ENCODE measurements at regions not wholly inside any gene's neighbourhood (a gene's known extent, or its start where the extent isn't known, plus 50 kb on each side); places are given as distances from the start of the nearest gene placed in this dataset.

GRCh38 chr10:118500477-118501104, 94.9 kb downstream of the PRLHR start:
- no peak for TF ChIP-seq MAX (IDR thresholded peaks at IDR 0.05; ENCODE audit: low read depth, low read length)
- no peak for TF ChIP-seq CTCF (IDR thresholded peaks at IDR 0.05; ENCODE audit: low read depth, low read length)
- TF ChIP-seq POLR2A (IDR thresholded peaks at IDR 0.05; ENCODE audit: extremely low read depth, insufficient read length): no peak
- no peak for TF ChIP-seq MYC (IDR thresholded peaks at IDR 0.05; ENCODE audit: low read depth, low read length)
- no peak overlapping the region for H3K4me3 ChIP-seq (ENCODE audit: low read depth, low read length)
- no peak for DNase-seq (ENCODE audit: low read depth)

- no peak overlapping the region for H3K4me3 ChIP-seq (ENCODE audit: low read depth, low read length)
- TF ChIP-seq CTCF (IDR thresholded peaks at IDR 0.05; ENCODE audit: low read depth, low read length): no peak
- no peak for TF ChIP-seq MYC (IDR thresholded peaks at IDR 0.05; ENCODE audit: low read depth, low read length)
- no peak for TF ChIP-seq POLR2A (IDR thresholded peaks at IDR 0.05; ENCODE audit: extremely low read depth, insufficient read length)
- TF ChIP-seq MAX (IDR thresholded peaks at IDR 0.05; ENCODE audit: low read depth, low read length): no peak
- no peak for DNase-seq (ENCODE audit: low read depth)
Observed at GRCh38 chr10:118499186-118499585, 96.3 kb downstream of the PRLHR start.

- H3K4me3 ChIP-seq (ENCODE audit: low read depth, low read length): no peak overlapping the region
- DNase-seq (ENCODE audit: low read depth): no peak
- no peak for TF ChIP-seq MYC (IDR thresholded peaks at IDR 0.05; ENCODE audit: low read depth, low read length)
Observed at GRCh38 chr10:118498623-118499022, 96.8 kb downstream of the PRLHR start.

GRCh38 chr10:118497227-118497626, 98.2 kb downstream of the PRLHR start:
- no peak overlapping the region for H3K4me3 ChIP-seq (ENCODE audit: low read depth, low read length)
- no peak for DNase-seq (ENCODE audit: low read depth)
- TF ChIP-seq MYC (IDR thresholded peaks at IDR 0.05; ENCODE audit: low read depth, low read length) (no peak), MAX (IDR thresholded peaks at IDR 0.05; ENCODE audit: low read depth, low read length) (no peak), CTCF (IDR thresholded peaks at IDR 0.05; ENCODE audit: low read depth, low read length) (no peak), POLR2A (IDR thresholded peaks at IDR 0.05; ENCODE audit: extremely low read depth, insufficient read length) (no peak)

GRCh38 chr10:118496525-118496924, 98.9 kb downstream of the PRLHR start:
- DNase-seq (ENCODE audit: low read depth): no peak
- TF ChIP-seq MAX (IDR thresholded peaks at IDR 0.05; ENCODE audit: low read depth, low read length) (no peak), CTCF (IDR thresholded peaks at IDR 0.05; ENCODE audit: low read depth, low read length) (no peak), POLR2A (IDR thresholded peaks at IDR 0.05; ENCODE audit: extremely low read depth, insufficient read length) (no peak), MYC (IDR thresholded peaks at IDR 0.05; ENCODE audit: low read depth, low read length) (no peak)
- H3K4me3 ChIP-seq (ENCODE audit: low read depth, low read length): no peak overlapping the region

GRCh38 chr10:118495499-118495898, 99.9 kb downstream of the PRLHR start:
- H3K4me3 ChIP-seq (ENCODE audit: low read depth, low read length): no peak overlapping the region
- DNase-seq (ENCODE audit: low read depth): no peak
- TF ChIP-seq MYC (IDR thresholded peaks at IDR 0.05; ENCODE audit: low read depth, low read length): no peak
- TF ChIP-seq POLR2A (IDR thresholded peaks at IDR 0.05; ENCODE audit: extremely low read depth, insufficient read length): no peak

GRCh38 chr10:118491055-118491454, 104.4 kb downstream of the PRLHR start:
- no peak overlapping the region for H3K4me3 ChIP-seq (ENCODE audit: low read depth, low read length)
- no peak for TF ChIP-seq CTCF (IDR thresholded peaks at IDR 0.05; ENCODE audit: low read depth, low read length)
- TF ChIP-seq POLR2A (IDR thresholded peaks at IDR 0.05; ENCODE audit: extremely low read depth, insufficient read length): no peak
- no peak for TF ChIP-seq MYC (IDR thresholded peaks at IDR 0.05; ENCODE audit: low read depth, low read length)
- no peak for TF ChIP-seq MAX (IDR thresholded peaks at IDR 0.05; ENCODE audit: low read depth, low read length)
- no peak for DNase-seq (ENCODE audit: low read depth)
